ENCODE measurements at regions not wholly inside any gene's neighbourhood (a gene's known extent, or its start where the extent isn't known, plus 50 kb on each side); places are given as distances from the start of the nearest gene placed in this dataset.

DNA sequence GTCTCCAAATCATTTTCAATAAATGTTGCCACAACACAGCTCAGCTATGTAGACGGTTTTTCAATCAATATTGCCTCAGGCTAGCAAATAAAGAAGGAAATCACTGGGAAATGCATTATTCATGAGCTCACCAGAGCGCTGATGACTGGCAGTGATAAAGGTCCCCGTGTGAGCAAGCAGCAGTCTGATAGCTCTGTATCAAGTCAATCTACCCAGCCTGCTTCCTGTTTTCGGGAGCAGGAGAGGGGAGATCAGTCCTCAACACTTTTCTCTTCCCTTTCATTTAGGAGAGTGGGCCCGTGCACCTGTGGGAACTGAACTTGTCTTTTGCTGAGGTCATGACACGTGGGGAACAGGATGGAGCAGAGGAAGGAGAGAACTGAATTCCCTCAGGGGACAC is 253.9 kb upstream of the SIX2 start:
- no peaks in the 10 kb centered on the region for H3K27me3 ChIP-seq (ENCODE audit: insufficient read depth, poor library complexity, severe bottlenecking)
- DNase-seq (ENCODE audit: low read depth in 1 of 2, low spot score in 1 of 2) = no peak
- TF ChIP-seq, protein P1, sequence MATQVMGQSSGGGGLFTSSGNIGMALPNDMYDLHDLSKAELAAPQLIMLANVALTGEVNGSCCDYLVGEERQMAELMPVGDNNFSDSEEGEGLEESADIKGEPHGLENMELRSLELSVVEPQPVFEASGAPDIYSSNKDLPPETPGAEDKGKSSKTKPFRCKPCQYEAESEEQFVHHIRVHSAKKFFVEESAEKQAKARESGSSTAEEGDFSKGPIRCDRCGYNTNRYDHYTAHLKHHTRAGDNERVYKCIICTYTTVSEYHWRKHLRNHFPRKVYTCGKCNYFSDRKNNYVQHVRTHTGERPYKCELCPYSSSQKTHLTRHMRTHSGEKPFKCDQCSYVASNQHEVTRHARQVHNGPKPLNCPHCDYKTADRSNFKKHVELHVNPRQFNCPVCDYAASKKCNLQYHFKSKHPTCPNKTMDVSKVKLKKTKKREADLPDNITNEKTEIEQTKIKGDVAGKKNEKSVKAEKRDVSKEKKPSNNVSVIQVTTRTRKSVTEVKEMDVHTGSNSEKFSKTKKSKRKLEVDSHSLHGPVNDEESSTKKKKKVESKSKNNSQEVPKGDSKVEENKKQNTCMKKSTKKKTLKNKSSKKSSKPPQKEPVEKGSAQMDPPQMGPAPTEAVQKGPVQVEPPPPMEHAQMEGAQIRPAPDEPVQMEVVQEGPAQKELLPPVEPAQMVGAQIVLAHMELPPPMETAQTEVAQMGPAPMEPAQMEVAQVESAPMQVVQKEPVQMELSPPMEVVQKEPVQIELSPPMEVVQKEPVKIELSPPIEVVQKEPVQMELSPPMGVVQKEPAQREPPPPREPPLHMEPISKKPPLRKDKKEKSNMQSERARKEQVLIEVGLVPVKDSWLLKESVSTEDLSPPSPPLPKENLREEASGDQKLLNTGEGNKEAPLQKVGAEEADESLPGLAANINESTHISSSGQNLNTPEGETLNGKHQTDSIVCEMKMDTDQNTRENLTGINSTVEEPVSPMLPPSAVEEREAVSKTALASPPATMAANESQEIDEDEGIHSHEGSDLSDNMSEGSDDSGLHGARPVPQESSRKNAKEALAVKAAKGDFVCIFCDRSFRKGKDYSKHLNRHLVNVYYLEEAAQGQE (IDR thresholded peaks at IDR 0.05; ENCODE audit: insufficient replicate concordance, low read depth) = no peak
- TF ChIP-seq, protein P2, sequence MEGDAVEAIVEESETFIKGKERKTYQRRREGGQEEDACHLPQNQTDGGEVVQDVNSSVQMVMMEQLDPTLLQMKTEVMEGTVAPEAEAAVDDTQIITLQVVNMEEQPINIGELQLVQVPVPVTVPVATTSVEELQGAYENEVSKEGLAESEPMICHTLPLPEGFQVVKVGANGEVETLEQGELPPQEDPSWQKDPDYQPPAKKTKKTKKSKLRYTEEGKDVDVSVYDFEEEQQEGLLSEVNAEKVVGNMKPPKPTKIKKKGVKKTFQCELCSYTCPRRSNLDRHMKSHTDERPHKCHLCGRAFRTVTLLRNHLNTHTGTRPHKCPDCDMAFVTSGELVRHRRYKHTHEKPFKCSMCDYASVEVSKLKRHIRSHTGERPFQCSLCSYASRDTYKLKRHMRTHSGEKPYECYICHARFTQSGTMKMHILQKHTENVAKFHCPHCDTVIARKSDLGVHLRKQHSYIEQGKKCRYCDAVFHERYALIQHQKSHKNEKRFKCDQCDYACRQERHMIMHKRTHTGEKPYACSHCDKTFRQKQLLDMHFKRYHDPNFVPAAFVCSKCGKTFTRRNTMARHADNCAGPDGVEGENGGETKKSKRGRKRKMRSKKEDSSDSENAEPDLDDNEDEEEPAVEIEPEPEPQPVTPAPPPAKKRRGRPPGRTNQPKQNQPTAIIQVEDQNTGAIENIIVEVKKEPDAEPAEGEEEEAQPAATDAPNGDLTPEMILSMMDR (IDR thresholded peaks at IDR 0.05; ENCODE audit: insufficient read depth, low read length) = no peak
- TF ChIP-seq SPI1 (IDR thresholded peaks at IDR 0.05; ENCODE audit: borderline replicate concordance, low read depth) (no peak), POLR2AphosphoS5 (IDR thresholded peaks at IDR 0.05; ENCODE audit: low read depth) (no peak)
- no peak overlapping the region for H3K27ac ChIP-seq (replicated peaks)
- no peak overlapping the region for H3K4me3 ChIP-seq (replicated peaks; ENCODE audit: insufficient read depth, low read length)

DNA sequence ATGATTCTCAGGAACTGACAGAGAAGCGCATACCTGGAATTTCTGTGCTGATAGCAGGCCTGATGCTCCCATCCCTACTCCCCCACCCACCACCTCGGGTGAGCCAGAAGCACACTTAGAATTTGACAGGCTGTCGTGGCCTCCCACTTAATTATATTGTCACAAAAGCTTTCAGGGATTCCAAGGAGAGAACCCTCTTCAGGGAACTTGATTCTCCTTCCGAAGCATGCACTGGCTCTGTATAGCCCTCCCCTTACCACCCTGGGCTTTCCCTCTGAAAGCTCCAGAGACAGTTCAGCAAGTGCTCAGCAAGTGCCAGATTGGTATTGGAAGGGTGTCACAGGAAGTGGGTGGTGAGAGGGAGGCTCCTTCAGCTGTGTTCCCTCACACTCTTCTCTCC is 252.5 kb upstream of the SIX2 start:
- H3K27ac ChIP-seq (replicated peaks) = no peak overlapping the region
- H3K4me3 ChIP-seq (replicated peaks; ENCODE audit: insufficient read depth, low read length) = no peak overlapping the region
- H3K27me3 ChIP-seq (ENCODE audit: insufficient read depth, poor library complexity, severe bottlenecking) = no peaks in the 10 kb centered on the region
- TF ChIP-seq, protein P2 (IDR thresholded peaks at IDR 0.05; ENCODE audit: insufficient read depth, low read length) = no peak
- TF ChIP-seq GABPA (IDR thresholded peaks at IDR 0.05; ENCODE audit: low read depth) (no peak), SPI1 (IDR thresholded peaks at IDR 0.05; ENCODE audit: borderline replicate concordance, low read depth) (no peak), POLR2AphosphoS5 (IDR thresholded peaks at IDR 0.05; ENCODE audit: low read depth) (no peak)
- TF ChIP-seq, protein P1 (IDR thresholded peaks at IDR 0.05; ENCODE audit: insufficient replicate concordance, low read depth) = no peak
- no peak for DNase-seq (ENCODE audit: low read depth in 1 of 2, low spot score in 1 of 2)

DNA sequence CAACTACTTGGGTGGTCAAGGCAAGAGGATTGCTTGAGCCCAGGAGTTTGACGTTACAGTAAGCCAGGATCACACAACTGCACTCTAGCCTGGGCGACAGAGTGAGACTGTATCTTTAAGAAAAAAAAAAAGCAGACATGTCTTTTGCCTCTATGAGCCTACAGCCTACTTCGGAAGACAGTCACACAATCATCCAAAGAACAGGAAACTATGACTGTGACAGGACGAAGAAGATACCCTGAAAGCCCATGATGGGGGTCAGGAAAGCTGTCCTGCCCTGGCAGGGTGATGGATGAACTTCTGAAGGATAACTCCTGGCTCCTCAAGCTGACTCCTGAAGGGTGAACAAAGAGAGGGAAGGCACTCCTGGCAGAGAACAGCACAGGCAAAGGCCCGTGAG is 251.7 kb upstream of the SIX2 start:
- TF ChIP-seq POLR2AphosphoS5 (IDR thresholded peaks at IDR 0.05; ENCODE audit: low read depth) (no peak), GABPA (IDR thresholded peaks at IDR 0.05; ENCODE audit: low read depth) (no peak), SPI1 (IDR thresholded peaks at IDR 0.05; ENCODE audit: borderline replicate concordance, low read depth) (no peak)
- TF ChIP-seq, protein P2 (IDR thresholded peaks at IDR 0.05; ENCODE audit: insufficient read depth, low read length) = no peak
- TF ChIP-seq, protein P1 (IDR thresholded peaks at IDR 0.05; ENCODE audit: insufficient replicate concordance, low read depth) = no peak
- Histone ChIP-seq H3K4me3 (replicated peaks; ENCODE audit: insufficient read depth, low read length) (no peak overlapping the region), H3K27me3 (ENCODE audit: insufficient read depth, poor library complexity, severe bottlenecking) (no peaks in the 10 kb centered on the region), H3K27ac (replicated peaks) (no peak overlapping the region)
- DNase-seq (ENCODE audit: low read depth in 1 of 2, low spot score in 1 of 2) = no peak
